HG03442 (cell line): ENCODE measurements at regions not wholly inside any gene's neighbourhood (a gene's known extent, or its start where the extent isn't known, plus 50 kb on each side); places are given as distances from the start of the nearest gene placed in this dataset.

Experiments used
- ATAC-seq: cut with Tn5 transposase; IDR thresholded peaks from one replicate; pipeline ENCODE4 v1.9.1; 2021; ENCODE audit warnings: mild to moderate bottlenecking, moderate library complexity; ENCODE audit not compliant: unreplicated experiment

DNA sequence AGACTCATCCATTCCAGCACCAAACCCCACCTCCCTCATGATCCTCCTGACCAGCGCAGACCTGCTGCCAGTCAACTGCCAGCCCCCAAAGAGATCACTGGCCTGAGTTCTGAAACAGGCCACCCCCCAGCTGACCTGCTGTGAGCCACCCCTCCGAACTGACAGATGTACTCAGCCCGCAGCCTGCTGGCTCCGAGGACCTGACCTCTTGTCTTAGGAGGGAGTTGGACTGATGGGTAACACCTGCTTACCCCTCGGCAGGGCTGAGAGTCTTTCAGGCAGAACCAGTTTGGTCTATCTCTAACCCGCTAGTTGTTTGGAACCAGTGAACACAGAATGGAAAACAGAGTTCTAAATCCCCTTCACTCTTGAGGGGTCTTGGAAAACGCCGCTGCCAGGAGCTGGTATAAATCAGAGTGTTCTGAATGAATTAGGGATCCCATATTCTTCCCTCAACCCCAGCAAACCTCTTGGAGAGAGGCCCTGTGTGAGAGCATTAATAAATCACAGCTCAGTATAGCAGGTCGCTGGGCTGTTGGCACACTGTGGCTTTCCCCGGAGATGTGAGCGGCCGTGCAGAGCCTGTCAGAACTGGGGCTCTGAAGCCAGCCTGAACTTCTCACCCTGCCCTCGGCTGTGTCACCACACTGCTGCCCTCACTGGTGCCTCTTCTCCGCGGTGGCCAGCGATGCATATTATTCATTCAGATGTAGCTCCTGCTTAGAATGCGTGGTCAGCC lies 165.1 kb upstream of the NCAM1 start:
- ATAC-seq, result no peak

DNA sequence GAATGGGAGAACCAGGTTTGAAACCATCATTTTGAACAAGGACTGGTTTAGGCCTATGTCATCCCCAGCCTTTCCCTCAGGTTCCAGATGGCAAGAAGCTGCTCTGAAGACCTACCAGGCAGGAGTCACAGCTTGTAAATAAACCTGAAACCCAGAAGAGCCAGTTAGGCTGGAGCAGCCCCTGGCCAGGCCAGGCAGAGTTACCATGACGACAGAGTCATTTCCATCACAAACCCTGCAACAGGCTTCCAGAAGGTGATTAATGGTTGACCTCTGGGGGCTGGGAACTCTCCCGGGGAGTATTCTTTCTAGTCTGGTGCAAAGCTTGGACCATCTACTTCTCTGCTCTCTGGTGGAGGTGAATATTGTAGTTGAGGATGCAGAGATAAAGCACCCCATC lies 164.1 kb upstream of the NCAM1 start:
- ATAC-seq, result no peak

DNA sequence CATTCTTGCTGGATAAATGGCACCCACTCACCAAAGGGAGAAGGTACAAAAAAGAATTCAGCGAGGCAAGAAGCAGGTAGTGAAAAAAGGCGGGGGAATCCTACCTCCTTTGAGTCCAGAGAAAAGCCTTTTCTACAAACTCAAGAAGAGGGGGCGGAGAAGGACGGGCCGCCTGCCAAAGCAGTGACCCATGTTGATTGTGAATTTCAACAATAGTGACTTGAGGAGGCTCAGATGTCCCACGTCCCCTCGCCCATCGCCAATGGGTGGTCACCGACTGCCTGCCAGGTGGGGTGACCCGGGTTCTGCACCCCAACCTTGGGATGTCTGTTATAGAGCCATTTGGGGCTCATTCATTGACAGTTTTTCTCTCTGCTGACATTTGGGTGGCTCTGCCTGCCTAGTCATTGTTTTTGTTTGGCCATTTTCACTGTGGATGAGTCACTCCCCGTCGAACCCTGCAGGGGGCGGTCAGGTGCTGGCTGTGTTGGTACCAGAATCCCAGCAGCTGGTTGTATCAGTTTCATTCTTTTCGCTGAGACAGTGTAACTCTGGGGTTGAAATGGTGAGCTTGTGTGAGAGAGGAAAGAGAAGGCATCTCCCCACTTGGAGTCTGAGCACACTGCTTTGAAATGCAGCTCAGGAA lies 163.4 kb upstream of the NCAM1 start:
- no peak for ATAC-seq

DNA sequence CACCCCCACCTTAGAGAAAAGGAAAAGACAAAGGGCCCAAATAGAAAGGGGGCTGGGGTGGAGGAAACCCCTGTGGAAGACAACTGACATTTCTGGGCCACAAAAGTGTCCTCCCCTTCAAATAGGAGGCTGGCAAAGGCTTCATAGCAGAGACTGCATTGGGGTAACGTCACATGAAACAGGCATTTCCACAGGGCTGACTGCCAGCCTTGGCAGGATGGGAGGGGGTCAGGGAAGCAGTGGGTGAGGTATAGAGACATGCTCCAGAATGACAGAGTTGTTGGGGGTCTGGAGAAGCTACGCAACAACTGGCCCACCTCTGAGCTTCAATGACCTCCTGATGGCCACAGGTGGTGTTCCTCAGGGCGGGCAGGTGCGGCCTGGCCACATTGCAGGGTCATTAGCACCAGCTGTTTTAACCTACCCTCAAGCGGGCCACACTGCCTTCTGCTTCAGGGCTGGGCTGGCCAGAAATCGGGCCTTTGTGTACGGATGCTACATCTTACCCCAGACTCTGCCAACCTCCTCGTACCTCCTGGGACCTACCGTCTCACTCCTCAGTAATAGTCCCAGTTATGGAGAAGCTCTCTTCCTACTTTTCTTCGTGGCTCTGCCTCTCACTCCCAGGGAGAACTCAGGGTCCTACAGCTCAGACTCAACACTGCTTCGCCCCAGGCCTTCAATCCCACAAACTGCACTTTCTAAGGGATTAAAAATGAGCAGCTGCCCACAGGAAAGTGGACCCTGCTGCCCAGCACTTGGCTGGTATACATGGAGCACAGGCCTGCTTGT lies 160.0 kb upstream of the NCAM1 start:
- no peak for ATAC-seq

DNA sequence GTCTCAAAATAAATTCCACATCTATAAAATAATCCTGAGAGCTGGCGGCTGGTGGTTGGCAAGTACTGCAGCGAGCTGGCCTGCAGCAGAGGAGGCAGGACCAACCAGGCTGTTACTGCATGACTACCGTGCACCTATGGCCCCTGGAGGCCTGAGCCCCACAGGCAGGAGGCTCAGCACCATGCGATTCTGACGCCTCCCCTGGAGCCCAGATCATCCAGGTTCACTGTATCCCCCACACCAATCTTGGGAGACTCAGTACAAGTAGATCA lies 159.5 kb upstream of the NCAM1 start:
- ATAC-seq, result no peak

DNA sequence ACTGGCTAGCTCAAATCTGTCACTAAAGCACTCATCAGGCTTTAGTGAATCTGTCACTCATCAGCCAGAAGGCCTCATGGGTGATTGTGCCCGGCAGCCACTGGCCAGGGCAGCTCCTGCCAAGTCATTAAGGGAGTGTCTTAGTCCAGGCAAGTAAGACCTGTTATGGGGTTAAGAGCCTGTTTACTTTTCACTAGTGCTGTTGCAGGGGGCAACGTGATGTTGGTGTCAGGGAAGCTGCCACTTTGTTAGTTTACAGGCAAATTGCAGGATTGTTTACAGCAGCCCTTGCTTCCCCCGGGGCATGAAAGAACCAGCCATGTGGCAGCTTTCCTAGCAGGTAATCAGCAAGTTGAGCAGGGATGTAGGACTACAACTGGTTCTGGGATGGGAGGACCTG lies 155.6 kb upstream of the NCAM1 start:
- ATAC-seq, result no peak

DNA sequence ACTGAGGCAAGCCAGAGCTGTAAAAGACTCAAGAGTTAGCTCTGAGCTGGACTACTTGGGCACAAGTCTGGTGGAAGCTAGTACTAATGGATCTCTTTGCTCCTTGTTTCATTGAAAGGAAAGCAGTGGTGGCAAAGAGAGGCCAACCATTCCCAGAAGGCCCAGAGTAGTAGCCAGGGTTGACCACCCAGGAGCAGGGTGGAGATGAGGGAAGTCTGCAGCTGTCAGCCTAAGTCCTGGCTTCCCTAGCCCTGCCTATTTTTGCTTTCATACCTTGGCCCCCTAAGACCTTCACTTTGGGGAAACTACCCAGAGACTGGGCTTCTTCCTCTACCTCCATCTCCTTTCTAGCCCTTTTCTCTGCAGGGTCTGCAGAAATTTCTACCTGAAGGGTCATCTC lies 155.0 kb upstream of the NCAM1 start:
- ATAC-seq, result no peak

DNA sequence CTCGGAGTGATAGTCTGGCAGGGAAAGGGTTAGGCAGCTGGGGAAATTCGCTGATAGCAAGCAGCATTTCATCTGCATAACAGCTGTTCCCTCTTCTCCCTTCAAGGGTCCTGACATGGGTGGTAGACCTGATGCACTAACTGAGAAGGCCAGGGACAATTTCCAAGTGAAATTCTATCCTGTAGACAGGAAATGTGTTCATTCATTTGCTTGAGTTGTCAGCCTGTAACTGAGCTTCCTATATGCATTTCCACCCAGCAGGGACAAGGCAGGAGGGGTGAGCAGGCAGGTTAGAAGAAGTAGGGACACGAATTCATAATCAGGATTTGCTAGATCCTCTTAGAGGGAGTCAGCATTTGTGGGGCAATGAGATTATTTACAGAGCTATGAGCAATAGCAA lies 154.3 kb upstream of the NCAM1 start:
- no peak for ATAC-seq

DNA sequence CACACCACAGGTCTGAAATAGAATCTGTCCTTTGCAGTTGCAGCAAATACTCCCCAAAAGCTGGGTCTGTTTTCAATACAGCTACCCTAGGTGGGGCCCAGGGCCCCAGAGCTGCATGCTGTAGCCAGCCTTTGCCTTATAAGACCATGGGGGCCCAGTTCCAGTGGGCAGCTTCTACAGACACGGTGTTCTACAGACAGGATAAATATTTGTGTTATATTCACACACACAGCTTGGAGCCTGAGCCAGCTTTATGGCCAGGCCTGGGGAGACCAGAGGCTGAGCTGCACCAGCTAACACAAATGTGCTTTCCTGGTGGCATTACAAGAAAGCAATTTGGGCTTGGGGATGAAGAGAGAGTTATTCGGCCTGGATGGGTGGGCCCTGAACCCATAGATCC lies 151.8 kb upstream of the NCAM1 start:
- no peak for ATAC-seq

DNA sequence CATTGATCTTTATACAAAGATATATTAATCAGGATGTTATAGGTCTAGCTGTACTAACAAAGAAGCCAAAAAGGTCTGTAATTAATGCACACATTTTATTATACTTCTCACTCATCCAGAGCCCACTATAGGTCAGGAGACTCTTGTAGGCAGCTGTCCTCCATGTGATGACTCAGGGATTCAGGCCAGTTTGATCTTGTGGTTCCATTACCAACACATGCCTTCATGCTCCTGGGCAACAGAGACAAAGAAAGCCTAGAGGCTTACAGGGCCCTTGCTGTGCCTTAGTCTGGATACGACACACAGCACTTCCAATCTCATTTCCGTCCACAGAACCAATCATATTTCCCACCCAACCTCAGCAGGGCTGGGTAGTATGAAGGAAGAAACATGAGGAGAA lies 150.3 kb upstream of the NCAM1 start:
- no peak for ATAC-seq

DNA sequence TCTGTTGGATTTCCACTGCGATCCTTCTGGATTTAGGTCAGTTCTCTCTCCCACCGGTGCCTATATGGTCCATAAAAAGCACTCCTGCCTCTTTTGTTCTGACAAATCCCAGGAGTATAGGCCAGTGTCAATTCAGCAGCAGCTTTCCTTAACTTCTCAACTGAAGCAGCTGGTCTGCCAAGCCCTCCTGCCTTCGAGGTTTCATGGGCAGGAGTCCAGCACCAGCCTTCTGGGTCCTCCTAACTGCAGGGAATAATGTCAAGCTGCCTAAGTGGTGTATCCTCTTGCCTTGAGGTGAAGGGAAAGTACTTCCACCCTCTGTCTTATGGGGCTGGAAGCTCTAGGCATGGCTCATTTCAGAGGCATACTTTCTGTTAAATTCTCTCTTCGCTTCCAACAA lies 149.4 kb upstream of the NCAM1 start:
- ATAC-seq, result no peak

DNA sequence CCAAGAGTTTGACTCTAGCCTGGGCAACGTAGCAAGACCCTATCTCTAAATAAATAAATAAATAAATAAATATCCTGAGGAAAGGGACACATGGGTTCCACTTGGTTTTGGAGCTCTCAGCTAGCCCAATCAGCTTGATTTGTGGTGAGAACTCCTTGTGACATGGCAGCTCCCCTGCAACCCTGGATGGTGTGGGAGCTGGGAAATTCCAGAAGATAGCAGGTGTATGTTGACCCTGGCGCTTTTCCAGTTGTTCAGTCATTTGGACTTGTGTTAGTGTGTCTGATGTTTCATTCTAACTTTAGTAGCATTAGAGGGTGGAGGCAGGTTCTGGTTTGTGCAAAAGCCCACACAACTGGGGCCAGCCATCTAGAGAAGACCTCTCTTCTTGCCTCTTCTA lies 148.5 kb upstream of the NCAM1 start:
- no peak for ATAC-seq

DNA sequence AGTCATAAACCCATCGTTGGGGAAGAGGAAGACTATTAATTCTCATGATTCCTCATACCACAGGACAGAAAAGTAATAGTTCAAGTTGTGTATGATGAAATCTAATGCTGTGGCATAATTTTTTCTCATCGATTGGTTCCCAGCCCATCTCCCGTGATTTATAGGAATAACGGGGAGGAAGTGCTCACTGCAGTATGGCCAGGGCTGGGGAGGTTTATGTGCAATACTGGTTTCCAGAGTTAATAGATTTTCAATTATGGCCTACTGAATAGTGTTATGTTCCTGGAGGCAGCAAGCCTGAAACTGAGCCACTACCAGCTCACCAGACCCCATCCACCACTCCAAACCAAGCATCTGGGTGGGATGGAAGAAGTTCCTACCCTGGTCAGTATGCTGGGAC lies 147.1 kb upstream of the NCAM1 start:
- ATAC-seq, result no peak

DNA sequence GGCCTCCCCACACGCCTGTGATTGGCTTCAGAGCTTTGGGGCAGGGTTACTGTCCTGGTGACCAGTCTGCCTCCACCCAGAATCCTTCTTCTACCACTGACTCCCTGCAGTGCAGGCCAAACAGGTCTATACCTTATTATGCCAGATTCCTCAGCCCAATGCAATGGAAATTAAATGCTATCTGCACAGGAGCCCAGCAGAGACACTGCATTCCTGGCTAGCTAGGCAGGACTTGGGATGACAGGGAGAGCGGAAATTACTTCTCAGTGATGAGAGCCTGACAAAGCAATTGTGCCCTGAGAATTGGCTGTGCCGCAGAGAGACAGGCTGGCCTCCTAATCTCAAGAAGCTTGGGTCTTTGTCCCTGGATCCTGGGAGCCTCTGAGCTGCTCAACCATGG lies 143.8 kb upstream of the NCAM1 start:
- no peak for ATAC-seq

DNA sequence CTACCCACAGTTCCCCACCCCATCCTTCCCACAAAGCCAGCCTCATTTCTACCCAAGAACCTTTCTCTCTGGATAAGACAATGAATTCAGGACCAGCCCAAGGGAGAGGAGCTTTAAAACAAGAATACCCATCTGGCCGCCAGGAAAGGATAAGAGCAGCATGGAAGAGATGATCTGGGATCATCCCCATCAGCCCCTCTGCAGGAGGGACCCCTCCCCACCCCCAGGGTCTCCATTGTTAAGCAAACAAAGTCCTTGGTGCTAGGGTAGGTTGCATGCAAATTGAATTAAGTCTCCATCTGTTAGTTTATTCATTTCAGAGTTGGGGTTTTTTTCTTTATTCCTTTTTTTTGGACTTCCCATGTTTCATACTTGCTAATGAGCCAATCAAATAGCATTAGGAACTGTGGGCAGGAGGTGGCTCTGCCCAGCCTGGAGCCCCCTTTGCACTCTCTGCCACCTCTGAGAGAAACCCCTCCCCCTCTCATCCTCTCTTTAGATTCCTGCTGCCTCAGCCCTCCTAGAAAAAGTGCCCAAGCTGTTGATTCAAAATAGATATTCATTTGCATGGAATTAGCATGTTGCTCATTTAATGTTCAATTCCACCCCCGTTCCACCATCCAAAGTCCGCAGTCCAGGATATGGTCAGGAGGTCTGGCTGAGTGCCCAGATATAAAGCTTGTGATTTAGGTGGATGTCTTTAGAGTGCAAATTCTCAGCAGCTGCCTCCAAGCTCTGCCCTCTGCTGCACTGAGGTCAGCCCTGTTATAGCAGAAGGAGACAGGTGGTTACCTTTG lies 138.5 kb upstream of the NCAM1 start:
- no peak for ATAC-seq

DNA sequence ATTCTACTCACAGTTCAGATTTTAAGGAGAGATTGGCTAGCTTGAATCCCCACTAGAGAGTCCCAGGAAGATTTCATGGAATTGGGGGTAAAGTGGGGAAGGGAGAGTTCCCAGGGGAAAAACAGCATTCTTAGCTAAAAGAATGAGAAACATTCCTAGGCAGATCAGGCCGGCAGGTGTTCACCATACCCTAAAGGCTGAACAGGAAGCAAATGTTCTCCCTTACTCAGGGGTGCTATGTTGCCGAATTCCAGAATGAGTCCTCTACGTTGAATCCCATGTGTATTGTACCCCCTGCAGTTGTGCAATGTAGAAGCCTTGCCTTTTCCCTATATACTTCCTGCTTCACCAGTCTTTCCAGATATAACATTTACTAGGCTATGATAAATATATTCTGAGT lies 135.2 kb upstream of the NCAM1 start:
- no peak for ATAC-seq

DNA sequence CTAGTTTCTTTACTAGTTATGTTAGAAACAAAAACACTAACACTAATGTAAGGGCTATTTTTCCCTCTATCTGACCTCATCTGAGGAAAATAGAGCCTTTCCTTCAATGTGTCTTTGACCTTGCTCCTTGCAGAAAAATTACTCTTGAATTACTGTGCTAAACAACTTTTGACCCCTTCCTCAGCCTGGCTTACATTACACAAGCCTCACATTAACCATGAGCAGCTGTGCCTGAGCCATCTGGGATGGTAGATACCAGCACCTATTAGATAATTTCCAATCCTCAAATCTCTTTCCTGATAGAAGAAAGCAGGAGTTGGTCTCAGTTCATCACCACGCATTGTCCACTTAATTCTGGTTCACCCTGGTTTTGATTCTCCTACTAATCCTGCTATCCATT lies 134.4 kb upstream of the NCAM1 start:
- no peak for ATAC-seq

DNA sequence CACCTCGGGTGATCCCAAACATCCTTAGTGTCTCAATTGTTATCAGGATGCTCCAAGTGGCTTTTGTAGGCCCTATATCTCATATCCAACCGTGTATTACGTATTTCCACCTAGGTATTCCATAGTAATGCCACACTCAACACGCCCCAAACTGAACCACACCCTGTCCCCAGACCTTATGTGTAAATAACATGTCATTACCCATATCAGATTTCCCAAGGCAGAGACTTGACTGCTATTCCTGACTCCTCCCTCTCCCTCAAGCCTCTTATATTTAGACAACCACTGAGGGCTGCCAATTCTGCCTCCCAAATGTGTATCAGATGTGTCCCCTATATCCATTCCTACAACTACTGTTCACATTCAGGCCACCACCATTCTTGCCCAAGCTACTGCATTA lies 132.8 kb upstream of the NCAM1 start:
- ATAC-seq, result no peak

DNA sequence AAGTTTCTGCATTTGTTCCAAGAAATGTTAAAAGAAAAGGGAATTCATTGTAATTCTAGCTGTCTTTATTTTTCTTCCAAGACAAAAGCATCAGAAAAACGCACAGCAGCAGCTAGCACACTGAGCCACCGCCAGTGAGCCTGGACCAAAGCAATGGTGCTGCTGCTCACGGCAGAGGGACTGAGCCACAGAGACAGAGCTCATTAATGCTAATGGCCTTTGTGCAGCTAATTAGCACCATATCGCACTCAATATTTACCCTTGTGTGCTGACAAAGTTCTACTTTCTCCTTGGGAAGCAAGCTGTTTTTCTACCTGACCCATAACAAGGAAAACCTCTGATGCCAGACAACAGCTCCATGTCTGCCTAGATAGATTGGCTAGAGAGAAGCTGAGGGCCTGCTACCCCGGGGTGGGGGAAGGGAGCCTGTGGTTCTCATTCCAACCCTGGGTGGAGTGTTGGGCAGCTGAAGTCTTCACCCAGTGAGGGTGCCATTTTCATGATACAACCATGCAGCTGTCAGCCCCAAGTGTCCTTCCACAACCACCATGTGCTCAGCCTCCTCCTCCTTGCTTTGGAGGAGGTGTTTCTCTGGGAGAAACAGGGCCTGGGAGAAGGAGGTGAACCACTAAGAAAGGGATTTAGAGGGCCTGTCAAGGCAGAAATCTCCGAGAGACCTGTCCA lies 131.1 kb upstream of the NCAM1 start:
- ATAC-seq, result no peak

DNA sequence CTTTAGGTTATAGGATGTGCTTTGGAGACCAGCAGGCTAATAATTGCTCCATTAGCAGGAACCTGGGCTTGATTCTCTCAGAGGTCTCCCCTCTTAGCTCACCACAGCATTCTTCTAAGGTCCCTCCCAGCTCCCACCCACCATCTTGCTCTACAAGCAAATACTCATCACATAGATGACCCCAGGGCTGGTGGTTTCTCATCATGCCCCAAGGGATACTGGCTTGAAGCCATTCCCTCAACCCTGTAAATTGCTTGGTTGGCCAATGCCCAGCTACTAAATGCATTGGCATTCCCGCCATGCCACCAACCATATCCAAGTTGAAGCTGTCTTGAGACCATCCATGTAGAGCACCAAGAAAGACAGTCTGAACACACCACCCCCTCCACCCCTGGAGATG lies 130.2 kb upstream of the NCAM1 start:
- ATAC-seq, result no peak
